T-helper 1 cell treated with Interleukin-12 subunit alpha and Interleukin-12 subunit beta and Interleukin-4 antibody, amounts not matched to agents 30 μg/mL and 1 μg/mL, for 36 hours (primary cell): ENCODE measurements at regions not wholly inside any gene's neighbourhood (a gene's known extent, or its start where the extent isn't known, plus 50 kb on each side); places are given as distances from the start of the nearest gene placed in this dataset.

Experiments used
- H3K27ac Mint-ChIP-seq: one replicate; pipeline ENCODE4 v1.8.0; 2021; ENCODE audit warnings: mild to moderate bottlenecking, mixed read lengths
- H3K27me3 Mint-ChIP-seq: one replicate; pipeline ENCODE4 v1.8.0; 2021; ENCODE audit warnings: low read depth, mixed read lengths
- H3K36me3 Mint-ChIP-seq: one replicate; pipeline ENCODE4 v1.8.0; 2021; ENCODE audit warnings: low read depth, mixed read lengths
- H3K4me1 Mint-ChIP-seq: one replicate; pipeline ENCODE4 v1.8.0; 2021; ENCODE audit warnings: low read depth, mixed read lengths
- H3K4me3 Mint-ChIP-seq: one replicate; pipeline ENCODE4 v1.8.0; 2021; ENCODE audit warnings: mild to moderate bottlenecking, moderate library complexity, mixed read lengths
- H3K9me3 Mint-ChIP-seq: one replicate; pipeline ENCODE4 v1.8.0; 2021; ENCODE audit warnings: mixed read lengths

GRCh38 chr17:37836593-37836992, 87.6 kb upstream of the TBC1D3K start:
- Mint-ChIP-seq H3K27ac (no peak overlapping the region), H3K4me1 (peaks cover 27% of the 10 kb centered on the region), H3K36me3 (no peaks in the 10 kb centered on the region), H3K4me3 (no peak overlapping the region), H3K9me3 (no peaks in the 10 kb centered on the region), H3K27me3 (peaks cover 28% of the 10 kb centered on the region)

- no peaks in the 10 kb centered on the region for H3K9me3 Mint-ChIP-seq
- H3K4me1 Mint-ChIP-seq, result peaks cover 27% of the 10 kb centered on the region
- no peak overlapping the region for H3K27ac Mint-ChIP-seq
Observed at GRCh38 chr17:37834168-37834567, 89.3 kb upstream of the HNF1B start.

DNA sequence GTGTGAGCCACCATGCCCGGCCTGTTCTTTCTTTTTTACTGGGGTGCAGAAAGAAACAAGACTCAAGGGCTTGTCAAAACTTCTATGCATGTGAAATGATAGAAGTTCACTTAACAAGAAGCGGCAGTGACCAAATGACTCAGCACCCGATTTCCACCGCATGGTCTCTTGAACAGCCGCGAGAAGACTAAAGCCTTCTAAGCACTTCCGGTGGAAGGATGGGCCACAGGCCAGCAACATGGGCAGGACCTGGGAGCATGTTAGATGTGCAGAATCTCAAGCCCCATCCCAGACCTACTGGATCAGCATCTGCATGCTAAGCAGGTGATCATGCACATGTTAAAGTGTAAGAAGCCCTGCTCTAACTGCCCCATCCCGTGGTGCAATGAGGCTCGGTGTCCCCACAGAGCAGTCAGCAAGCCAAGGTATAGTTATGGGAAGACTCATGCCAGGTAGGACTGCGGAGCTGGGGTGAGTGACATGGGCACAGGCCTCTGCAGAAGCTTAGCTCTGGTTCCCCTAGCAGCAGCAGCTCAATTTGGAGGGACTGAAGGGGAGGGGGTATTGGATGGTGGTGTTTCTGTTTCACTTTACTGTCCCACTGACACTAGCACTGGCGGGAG, 88.5 kb upstream of the HNF1B start:
- Mint-ChIP-seq H3K9me3 (no peaks in the 10 kb centered on the region), H3K27ac (peak overlapping the region; percentile 82), H3K27me3 (peaks cover 18% of the 10 kb centered on the region), H3K4me1 (peaks cover 34% of the 10 kb centered on the region), H3K4me3 (peak overlapping the region; percentile 43), H3K36me3 (peaks cover 4% of the 10 kb centered on the region)

More at GRCh38 chr17:37834168-37834567, 89.3 kb upstream of the HNF1B start:
- Mint-ChIP-seq H3K4me3 (no peak overlapping the region), H3K36me3 (peaks cover 4% of the 10 kb centered on the region), H3K27me3 (peaks cover 23% of the 10 kb centered on the region)

DNA sequence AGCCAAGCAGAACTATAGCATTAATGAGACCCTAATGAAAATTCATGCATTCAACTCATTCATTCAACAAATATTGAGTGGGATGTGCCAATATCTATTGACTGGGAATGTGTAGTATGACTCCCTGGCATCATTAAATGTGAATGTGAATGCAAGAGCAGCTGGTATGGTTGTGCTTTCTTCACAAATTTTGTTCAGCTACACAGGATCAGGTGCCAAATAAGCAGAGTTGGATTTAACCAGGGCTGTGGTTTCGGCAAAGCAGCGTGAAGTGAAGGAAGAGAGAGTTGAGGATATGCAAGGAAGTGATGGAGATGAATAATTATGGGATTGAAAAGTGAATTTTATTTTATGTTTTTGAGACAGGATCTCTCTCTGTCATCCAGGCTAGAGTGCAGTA, 87.1 kb upstream of the HNF1B start:
- H3K27ac Mint-ChIP-seq, result no peak overlapping the region
- no peaks in the 10 kb centered on the region for H3K9me3 Mint-ChIP-seq
- H3K36me3 Mint-ChIP-seq, result peaks cover 4% of the 10 kb centered on the region
- H3K4me3 Mint-ChIP-seq, result no peak overlapping the region
- peaks cover 39% of the 10 kb centered on the region for H3K4me1 Mint-ChIP-seq
- peaks cover 16% of the 10 kb centered on the region for H3K27me3 Mint-ChIP-seq

DNA sequence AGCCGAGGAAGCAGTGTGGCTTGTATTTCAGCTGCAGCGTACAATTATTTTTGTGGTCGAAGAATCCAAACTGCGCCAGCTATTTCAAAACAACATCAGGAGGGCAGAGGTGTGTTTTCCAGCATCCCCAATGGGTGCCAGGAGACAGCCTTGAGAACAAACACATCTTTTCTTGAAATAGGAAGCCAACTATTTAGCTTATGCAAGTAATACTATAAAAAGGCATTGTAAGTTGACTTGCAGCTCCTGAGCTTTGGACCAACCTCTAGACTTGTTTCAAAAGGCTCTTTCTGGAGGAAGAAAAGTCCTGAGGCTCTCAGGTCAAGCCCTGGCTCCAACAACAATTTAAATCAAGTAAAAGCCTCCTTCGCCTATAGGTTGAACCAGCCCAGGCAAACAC, 86.6 kb upstream of the HNF1B start:
- Mint-ChIP-seq H3K4me1 (peaks cover 39% of the 10 kb centered on the region), H3K27ac (no peak overlapping the region)

DNA sequence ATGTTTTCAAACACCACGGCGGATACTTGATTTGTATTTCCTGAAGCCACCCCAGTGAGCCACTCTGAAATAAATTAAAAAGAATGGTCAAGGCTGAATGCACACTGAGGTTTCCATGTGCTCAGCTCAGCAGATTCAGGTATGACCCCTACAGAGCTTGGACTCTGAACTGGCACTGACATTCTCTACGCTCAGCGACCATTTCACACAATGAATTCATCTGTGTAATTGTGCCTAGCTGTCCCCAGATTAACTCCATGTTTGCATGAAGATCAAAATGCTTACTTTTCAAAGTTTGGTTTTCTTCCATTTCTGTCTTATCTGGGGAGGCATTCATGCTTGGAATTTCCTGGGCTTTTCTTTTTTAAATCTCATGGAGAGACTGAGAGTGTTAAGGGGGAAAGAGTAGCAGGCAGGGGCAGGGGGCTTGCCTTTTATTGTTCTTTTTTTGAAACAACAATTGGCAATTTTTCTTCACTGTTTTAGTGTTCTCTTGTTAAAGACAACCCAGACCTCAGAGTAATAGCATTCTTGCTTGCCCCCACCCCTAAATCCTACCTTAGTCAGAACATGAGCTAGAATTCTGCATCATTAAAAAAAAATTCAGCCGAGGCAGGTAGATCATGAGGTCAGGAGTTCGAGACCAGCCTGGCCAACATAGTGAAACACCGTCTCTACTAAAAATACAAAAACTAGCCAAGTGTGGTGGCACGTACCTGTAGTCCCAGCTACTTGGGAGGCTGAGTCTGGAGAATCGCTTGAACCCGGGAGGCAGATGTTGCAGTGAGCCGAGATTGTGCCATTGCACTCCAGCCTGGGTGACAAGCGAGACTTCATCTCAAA, 85.5 kb upstream of the HNF1B start:
- no peak overlapping the region for H3K4me3 Mint-ChIP-seq
- no peaks in the 10 kb centered on the region for H3K9me3 Mint-ChIP-seq
- peaks cover 37% of the 10 kb centered on the region for H3K4me1 Mint-ChIP-seq
- peaks cover 4% of the 10 kb centered on the region for H3K27me3 Mint-ChIP-seq
- no peak overlapping the region for H3K27ac Mint-ChIP-seq
- peaks cover 4% of the 10 kb centered on the region for H3K36me3 Mint-ChIP-seq

More for the DNA sequence above, 86.6 kb upstream of the HNF1B start:
- H3K27me3 Mint-ChIP-seq, result peaks cover 12% of the 10 kb centered on the region
- H3K4me3 Mint-ChIP-seq, result no peak overlapping the region
- no peaks in the 10 kb centered on the region for H3K9me3 Mint-ChIP-seq
- peaks cover 4% of the 10 kb centered on the region for H3K36me3 Mint-ChIP-seq

DNA sequence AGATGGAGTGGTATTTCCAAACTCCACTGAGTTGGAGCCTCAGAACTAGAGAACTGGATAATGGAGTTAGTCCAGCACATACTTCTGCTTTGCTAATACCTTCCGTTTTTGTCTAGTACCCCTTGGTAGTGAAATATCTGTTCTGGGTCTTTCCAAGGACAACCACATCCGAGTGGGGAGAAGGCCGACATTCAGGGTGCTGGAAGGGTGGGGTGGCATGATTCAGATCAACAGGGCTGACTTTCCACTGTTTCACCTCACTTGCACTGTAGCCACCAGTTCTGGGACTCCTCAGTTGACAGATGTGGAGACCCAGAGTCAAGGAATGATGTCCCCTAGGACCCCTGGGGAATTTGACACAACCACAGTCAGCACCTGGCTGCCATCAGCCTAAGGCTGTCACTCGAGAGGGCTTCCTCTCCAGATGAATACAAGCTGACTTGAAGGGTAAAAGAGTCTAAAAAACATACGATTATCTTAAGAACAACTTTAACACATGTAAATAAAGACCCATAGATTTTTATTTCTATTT, 84.8 kb upstream of the HNF1B start:
- no peaks in the 10 kb centered on the region for H3K27me3 Mint-ChIP-seq
- H3K36me3 Mint-ChIP-seq, result peaks cover 4% of the 10 kb centered on the region
- H3K4me1 Mint-ChIP-seq, result peaks cover 32% of the 10 kb centered on the region
- no peaks in the 10 kb centered on the region for H3K9me3 Mint-ChIP-seq
- no peak overlapping the region for H3K27ac Mint-ChIP-seq
- H3K4me3 Mint-ChIP-seq, result no peak overlapping the region

GRCh38 chr17:37828651-37829124, 83.8 kb upstream of the HNF1B start:
- peak overlapping the region; percentile 39 for H3K27ac Mint-ChIP-seq
- peaks cover 4% of the 10 kb centered on the region for H3K36me3 Mint-ChIP-seq
- H3K4me1 Mint-ChIP-seq, result peaks cover 23% of the 10 kb centered on the region
- H3K4me3 Mint-ChIP-seq, result no peak overlapping the region
- H3K9me3 Mint-ChIP-seq, result no peaks in the 10 kb centered on the region
- H3K27me3 Mint-ChIP-seq, result no peaks in the 10 kb centered on the region

- Mint-ChIP-seq H3K27ac (peak overlapping the region; percentile 31), H3K9me3 (no peaks in the 10 kb centered on the region), H3K4me3 (peak overlapping the region; percentile 14), H3K36me3 (peaks cover 4% of the 10 kb centered on the region), H3K27me3 (no peaks in the 10 kb centered on the region), H3K4me1 (peaks cover 17% of the 10 kb centered on the region)
Observed at GRCh38 chr17:37827905-37828650, 83.2 kb upstream of the HNF1B start.

GRCh38 chr17:37826497-37827430, 81.9 kb upstream of the HNF1B start:
- Mint-ChIP-seq H3K27ac (peak overlapping the region; percentile 14), H3K4me3 (no peak overlapping the region), H3K9me3 (no peaks in the 10 kb centered on the region), H3K4me1 (peaks cover 14% of the 10 kb centered on the region), H3K36me3 (peaks cover 4% of the 10 kb centered on the region), H3K27me3 (no peaks in the 10 kb centered on the region)

GRCh38 chr17:37825851-37826250, 81.0 kb upstream of the HNF1B start:
- Mint-ChIP-seq H3K4me3 (no peak overlapping the region), H3K4me1 (peaks cover 14% of the 10 kb centered on the region), H3K27me3 (peaks cover 3% of the 10 kb centered on the region), H3K9me3 (no peaks in the 10 kb centered on the region), H3K36me3 (no peaks in the 10 kb centered on the region), H3K27ac (no peak overlapping the region)

DNA sequence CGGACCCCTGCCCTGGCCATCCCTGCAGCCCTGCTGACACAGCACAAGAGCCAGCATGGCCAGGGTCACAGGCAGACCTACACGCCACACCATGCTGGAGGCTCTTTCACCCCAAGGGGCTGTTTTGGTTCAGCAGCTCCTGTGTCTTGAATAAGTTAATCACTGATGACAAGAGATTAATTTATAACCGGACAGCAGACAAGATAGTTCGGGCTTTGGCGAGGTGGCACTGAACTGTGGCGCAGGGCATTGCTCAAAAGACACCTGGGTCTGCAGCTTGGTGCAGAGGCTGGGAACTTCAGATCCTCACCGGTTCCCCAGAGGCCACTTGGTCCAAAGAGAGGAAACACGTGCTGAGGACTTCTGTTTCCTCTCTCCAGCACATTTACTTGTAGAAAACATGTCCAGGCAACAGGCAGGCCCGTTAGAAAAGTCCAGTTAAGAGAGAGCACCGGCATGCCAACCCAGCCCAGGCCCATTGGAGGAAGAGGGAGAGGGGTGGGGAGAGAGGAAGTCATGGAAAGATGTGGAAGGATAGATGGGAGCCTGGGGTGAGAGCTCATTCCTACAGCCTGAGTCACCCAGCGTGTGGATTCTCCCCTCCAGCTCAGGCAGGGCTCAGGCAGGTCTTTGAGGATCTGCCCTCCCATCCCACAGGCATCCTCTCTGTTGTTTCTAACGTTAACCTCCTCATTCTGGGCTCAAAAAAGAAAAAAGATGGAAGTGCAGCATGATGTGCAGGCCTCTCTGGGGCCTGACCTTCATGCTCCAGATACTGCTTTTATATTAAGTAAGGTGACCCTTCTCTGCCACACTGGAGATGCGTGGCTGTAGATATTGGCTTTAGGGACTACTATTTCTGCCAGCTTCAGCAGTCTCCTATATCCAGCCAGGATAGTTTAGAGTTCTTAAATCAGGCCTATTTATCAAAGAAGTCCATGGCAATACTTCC, 80.0 kb upstream of the HNF1B start:
- Mint-ChIP-seq H3K27ac (no peak overlapping the region), H3K4me3 (no peak overlapping the region), H3K4me1 (peaks cover 22% of the 10 kb centered on the region), H3K9me3 (no peaks in the 10 kb centered on the region), H3K27me3 (peaks cover 8% of the 10 kb centered on the region), H3K36me3 (no peaks in the 10 kb centered on the region)

- Mint-ChIP-seq H3K9me3 (no peaks in the 10 kb centered on the region), H3K27ac (no peak overlapping the region), H3K4me3 (no peak overlapping the region), H3K36me3 (no peaks in the 10 kb centered on the region), H3K27me3 (peaks cover 8% of the 10 kb centered on the region), H3K4me1 (peaks cover 26% of the 10 kb centered on the region)
Observed at GRCh38 chr17:37823996-37824395, 79.1 kb upstream of the HNF1B start.
